GM12865 (cell line): ENCODE measurements at regions not wholly inside any gene's neighbourhood (a gene's known extent, or its start where the extent isn't known, plus 50 kb on each side); places are given as distances from the start of the nearest gene placed in this dataset.

Experiments used
- DNase-seq: peaks from one replicate; pipeline ENCODE4 v3.0.0; 2010; ENCODE audit warnings: low read depth
- H3K4me3 ChIP-seq: 2 replicates; pipeline ENCODE4 v1.5.1; 2011; ENCODE audit warnings: mild to moderate bottlenecking, low read depth, low read length, control low read depth
- CTCF ChIP-seq: IDR thresholded peaks from 2 replicates; pipeline ENCODE4 v1.5.1; 2011; ENCODE audit warnings: low read length, control low read depth, low read depth, inconsistent platforms; ENCODE audit not compliant: insufficient read depth; ENCODE audit errors: missing control alignments

GRCh38 chr3:178274711-178275110, 261.5 kb upstream of the KCNMB2 start:
- TF ChIP-seq CTCF, result no peak
- H3K4me3 ChIP-seq, result no peak overlapping the region
- no peak for DNase-seq

- DNase-seq, result no peak
- TF ChIP-seq CTCF, result no peak
- no peak overlapping the region for H3K4me3 ChIP-seq
These were observed 260.9 kb upstream of the KCNMB2 start for GRCh38 chr3:178275311-178275710.

GRCh38 chr3:178275793-178276192, 260.4 kb upstream of the KCNMB2 start:
- H3K4me3 ChIP-seq, result no peak overlapping the region
- TF ChIP-seq CTCF, result no peak
- DNase-seq, result no peak

GRCh38 chr3:178277605-178278004, 258.6 kb upstream of the KCNMB2 start:
- TF ChIP-seq CTCF, result no peak
- no peak overlapping the region for H3K4me3 ChIP-seq
- no peak for DNase-seq

- no peak for TF ChIP-seq CTCF
- no peak for DNase-seq
- H3K4me3 ChIP-seq, result no peak overlapping the region
These were observed 252.7 kb upstream of the KCNMB2 start for GRCh38 chr3:178283561-178283960.

GRCh38 chr3:178284181-178284580, 252.1 kb upstream of the KCNMB2 start:
- H3K4me3 ChIP-seq, result no peak overlapping the region
- no peak for DNase-seq
- no peak for TF ChIP-seq CTCF

GRCh38 chr3:178288074-178288473, 248.2 kb upstream of the KCNMB2 start:
- TF ChIP-seq CTCF, result no peak
- no peak overlapping the region for H3K4me3 ChIP-seq
- DNase-seq, result no peak
